BE2C (cell line): ENCODE measurements at regions not wholly inside any gene's neighbourhood (a gene's known extent, or its start where the extent isn't known, plus 50 kb on each side); places are given as distances from the start of the nearest gene placed in this dataset.

Experiments used
- DNase-seq: peaks from one replicate; pipeline ENCODE4 v3.0.0-alpha.2; 2020
- H3K27me3 ChIP-seq: fragments of 250-450 bp; sonication (Bioruptor Pico); 2 replicates; pipeline ENCODE4 v1.5.1; 2020; ENCODE audit warnings: mild to moderate bottlenecking
- H3K36me3 ChIP-seq: fragments of 250-450 bp; sonication (Bioruptor Pico); 2 replicates; pipeline ENCODE4 v1.5.1; 2020; ENCODE audit warnings: mild to moderate bottlenecking
- H3K4me1 ChIP-seq: fragments of 250-450 bp; sonication (Bioruptor Pico); 2 replicates; pipeline ENCODE4 v1.5.1; 2020
- H3K4me3 ChIP-seq: 2 replicates; pipeline ENCODE4 v1.5.1; 2011; ENCODE audit warnings: low read depth, low read length
- H3K9me3 ChIP-seq: fragments of 250-450 bp; sonication (Bioruptor Pico); 2 replicates; pipeline ENCODE4 v1.5.1; 2020
- TF ChIP-seq, protein P1 (sequence below): IDR thresholded peaks from 2 replicates; pipeline ENCODE4 v1.5.1; 2012; ENCODE audit warnings: mild to moderate bottlenecking, low read depth, low read length

DNA sequence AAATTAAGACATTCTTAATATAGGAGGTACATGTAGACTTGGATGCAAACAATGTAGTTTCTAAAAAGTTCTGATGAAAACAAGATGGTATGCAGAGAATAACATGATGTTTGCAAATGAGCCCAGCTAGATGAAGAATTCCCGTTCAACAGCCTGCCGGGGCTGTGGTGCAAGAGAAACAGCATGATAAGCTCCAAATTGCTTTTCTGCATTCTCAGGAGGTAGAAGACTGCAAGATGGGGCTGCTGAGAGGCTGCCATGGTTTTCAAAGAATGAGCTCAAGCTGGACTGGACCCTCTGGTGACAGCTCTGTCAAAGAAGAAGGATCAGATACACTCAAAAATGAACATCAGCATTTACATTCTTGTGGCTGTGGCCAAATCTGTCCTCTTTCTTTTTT, 73.4 kb upstream of the PALS2 start:
- Histone ChIP-seq H3K9me3 (no peaks in the 10 kb centered on the region), H3K36me3 (no peaks in the 10 kb centered on the region), H3K4me3 (no peak overlapping the region), H3K4me1 (no peaks in the 10 kb centered on the region), H3K27me3 (no peaks in the 10 kb centered on the region; the same call in 1 of the 2 replicates)
- DNase-seq, result no peak
- TF ChIP-seq, protein P1, sequence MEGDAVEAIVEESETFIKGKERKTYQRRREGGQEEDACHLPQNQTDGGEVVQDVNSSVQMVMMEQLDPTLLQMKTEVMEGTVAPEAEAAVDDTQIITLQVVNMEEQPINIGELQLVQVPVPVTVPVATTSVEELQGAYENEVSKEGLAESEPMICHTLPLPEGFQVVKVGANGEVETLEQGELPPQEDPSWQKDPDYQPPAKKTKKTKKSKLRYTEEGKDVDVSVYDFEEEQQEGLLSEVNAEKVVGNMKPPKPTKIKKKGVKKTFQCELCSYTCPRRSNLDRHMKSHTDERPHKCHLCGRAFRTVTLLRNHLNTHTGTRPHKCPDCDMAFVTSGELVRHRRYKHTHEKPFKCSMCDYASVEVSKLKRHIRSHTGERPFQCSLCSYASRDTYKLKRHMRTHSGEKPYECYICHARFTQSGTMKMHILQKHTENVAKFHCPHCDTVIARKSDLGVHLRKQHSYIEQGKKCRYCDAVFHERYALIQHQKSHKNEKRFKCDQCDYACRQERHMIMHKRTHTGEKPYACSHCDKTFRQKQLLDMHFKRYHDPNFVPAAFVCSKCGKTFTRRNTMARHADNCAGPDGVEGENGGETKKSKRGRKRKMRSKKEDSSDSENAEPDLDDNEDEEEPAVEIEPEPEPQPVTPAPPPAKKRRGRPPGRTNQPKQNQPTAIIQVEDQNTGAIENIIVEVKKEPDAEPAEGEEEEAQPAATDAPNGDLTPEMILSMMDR, result no peak

DNA sequence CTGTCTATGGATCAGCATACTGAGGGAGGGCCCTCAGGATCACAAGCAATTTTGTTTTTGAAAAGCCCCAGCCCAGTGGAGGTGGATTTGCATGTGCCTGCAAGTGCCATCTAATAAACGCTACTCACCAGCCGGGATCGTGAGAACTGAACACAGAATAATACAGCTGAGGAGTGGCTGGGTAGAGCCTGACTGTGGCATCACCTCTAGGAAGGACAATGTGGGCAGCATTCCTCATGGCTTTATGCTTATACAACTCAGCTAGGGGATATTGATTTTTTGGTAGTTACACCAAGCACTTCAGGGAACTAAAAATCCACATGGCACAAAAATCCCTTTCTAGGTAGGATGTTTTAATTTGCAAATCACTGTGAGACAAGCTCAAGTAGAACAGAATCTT, 72.7 kb upstream of the PALS2 start:
- no peaks in the 10 kb centered on the region; the same call in 1 of the 2 replicates for H3K27me3 ChIP-seq
- H3K4me1 ChIP-seq, result no peaks in the 10 kb centered on the region
- no peaks in the 10 kb centered on the region for H3K9me3 ChIP-seq
- DNase-seq, result no peak
- H3K36me3 ChIP-seq, result no peaks in the 10 kb centered on the region
- TF ChIP-seq, protein P1, result no peak
- no peak overlapping the region for H3K4me3 ChIP-seq

DNA sequence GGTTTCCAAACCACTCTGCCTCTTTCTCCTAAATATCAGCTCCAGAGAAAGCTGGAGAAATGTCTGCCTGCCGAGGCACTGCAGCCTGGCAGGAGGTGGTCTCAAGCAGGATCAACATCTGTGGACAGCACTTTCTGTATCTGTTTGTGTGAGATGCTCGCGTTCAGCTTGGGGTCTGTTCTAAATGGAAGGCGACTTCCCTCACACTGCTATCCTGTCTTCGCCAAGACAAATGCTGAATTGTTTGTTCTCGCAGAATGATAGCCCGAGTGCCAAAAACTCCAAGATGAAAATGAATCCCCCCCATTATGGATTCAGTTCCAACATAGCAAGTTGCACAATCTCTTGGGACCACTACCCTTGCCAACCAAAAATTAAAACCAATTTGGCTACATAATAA, 72.2 kb upstream of the PALS2 start:
- TF ChIP-seq, protein P1, result no peak
- H3K9me3 ChIP-seq, result no peaks in the 10 kb centered on the region
- H3K4me1 ChIP-seq, result no peaks in the 10 kb centered on the region
- no peaks in the 10 kb centered on the region; the same call in 1 of the 2 replicates for H3K27me3 ChIP-seq
- H3K4me3 ChIP-seq, result no peak overlapping the region
- DNase-seq, result no peak
- no peaks in the 10 kb centered on the region for H3K36me3 ChIP-seq

GRCh38 chr7:24501443-24502134, 71.7 kb upstream of the PALS2 start:
- DNase-seq, result no peak
- TF ChIP-seq, protein P1, result no peak
- Histone ChIP-seq H3K27me3 (no peaks in the 10 kb centered on the region; the same call in 1 of the 2 replicates), H3K36me3 (no peaks in the 10 kb centered on the region), H3K9me3 (no peaks in the 10 kb centered on the region), H3K4me1 (no peaks in the 10 kb centered on the region), H3K4me3 (no peak overlapping the region)

GRCh38 chr7:24502135-24502488, 71.1 kb upstream of the PALS2 start:
- no peak for DNase-seq
- TF ChIP-seq, protein P1, result no peak
- no peaks in the 10 kb centered on the region for H3K36me3 ChIP-seq
- no peak overlapping the region for H3K4me3 ChIP-seq
- H3K27me3 ChIP-seq, result no peaks in the 10 kb centered on the region; the same call in 1 of the 2 replicates
- H3K4me1 ChIP-seq, result no peaks in the 10 kb centered on the region
- H3K9me3 ChIP-seq, result no peaks in the 10 kb centered on the region

GRCh38 chr7:24503506-24503905, 69.7 kb upstream of the PALS2 start:
- H3K4me3 ChIP-seq, result no peak overlapping the region
- H3K36me3 ChIP-seq, result no peaks in the 10 kb centered on the region
- no peaks in the 10 kb centered on the region; the same call in 1 of the 2 replicates for H3K27me3 ChIP-seq
- H3K9me3 ChIP-seq, result no peaks in the 10 kb centered on the region
- H3K4me1 ChIP-seq, result no peaks in the 10 kb centered on the region
- TF ChIP-seq, protein P1, result no peak
- no peak for DNase-seq
